ENCODE measurements at regions not wholly inside any gene's neighbourhood (a gene's known extent, or its start where the extent isn't known, plus 50 kb on each side); places are given as distances from the start of the nearest gene placed in this dataset.

DNA sequence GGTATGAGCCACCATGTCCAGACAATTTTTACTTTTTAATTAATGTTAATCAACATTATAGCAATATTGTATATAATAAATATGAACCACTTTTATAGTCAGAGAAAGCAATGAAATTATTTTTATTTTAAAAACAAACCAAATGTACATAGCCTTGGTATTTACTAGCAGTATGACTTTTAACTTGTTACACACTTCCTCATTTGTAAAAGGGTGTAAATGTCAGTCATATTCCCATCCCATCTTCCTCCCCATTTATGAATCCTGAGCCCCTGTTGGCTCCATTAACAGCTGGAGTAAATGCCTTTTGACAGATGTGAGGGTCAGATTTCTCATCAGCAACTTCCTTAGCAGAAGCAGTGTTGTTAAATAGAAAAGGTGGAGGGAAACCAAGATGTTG lies 179.6 kb upstream of the SPRY1 start:
- TF ChIP-seq EZH2phosphoT487 (IDR thresholded peaks at IDR 0.05; ENCODE audit: borderline replicate concordance, low read length) (no peak), CTCF (IDR thresholded peaks at IDR 0.05; ENCODE audit: low read depth, low read length, poor library complexity, severe bottlenecking) (no peak)
